IPS-20b (cell line): ENCODE measurements at regions not wholly inside any gene's neighbourhood (a gene's known extent, or its start where the extent isn't known, plus 50 kb on each side); places are given as distances from the start of the nearest gene placed in this dataset.
"Not testable (repeated sequence)": the region's sequence is repeated elsewhere in the genome, so short reads cannot be mapped to it uniquely, and the experiment has no call there.

Experiments used
- H3K27ac ChIP-seq: one replicate; pipeline ENCODE4 v1.5.1; 2013; ENCODE audit warnings: low read length
- H3K27me3 ChIP-seq: 2 replicates; pipeline ENCODE4 v1.6.1; 2013; ENCODE audit warnings: mild to moderate bottlenecking, low read length, inconsistent platforms; ENCODE audit not compliant: insufficient read depth
- H3K36me3 ChIP-seq: 2 replicates; pipeline ENCODE4 v1.6.1; 2013; ENCODE audit warnings: low read depth, mild to moderate bottlenecking, inconsistent platforms, low read length, moderate library complexity; ENCODE audit not compliant: insufficient read depth
- H3K4me1 ChIP-seq: 2 replicates; pipeline ENCODE4 v1.6.1; 2013; ENCODE audit warnings: mild to moderate bottlenecking, control low read depth, inconsistent platforms, low read length, moderate library complexity; ENCODE audit not compliant: insufficient read depth
- H3K4me3 ChIP-seq: 2 replicates; pipeline ENCODE4 v1.5.1; 2013; ENCODE audit warnings: mild to moderate bottlenecking, low read length, inconsistent platforms
- H3K9ac ChIP-seq: 2 replicates; pipeline ENCODE4 v1.6.1; 2013; ENCODE audit warnings: low read depth, mild to moderate bottlenecking, inconsistent platforms, low read length, moderate library complexity
- H3K9me3 ChIP-seq: 2 replicates; pipeline ENCODE4 v1.6.1; 2013; ENCODE audit warnings: mild to moderate bottlenecking, low read depth, low read length, inconsistent platforms; ENCODE audit not compliant: insufficient read depth

DNA sequence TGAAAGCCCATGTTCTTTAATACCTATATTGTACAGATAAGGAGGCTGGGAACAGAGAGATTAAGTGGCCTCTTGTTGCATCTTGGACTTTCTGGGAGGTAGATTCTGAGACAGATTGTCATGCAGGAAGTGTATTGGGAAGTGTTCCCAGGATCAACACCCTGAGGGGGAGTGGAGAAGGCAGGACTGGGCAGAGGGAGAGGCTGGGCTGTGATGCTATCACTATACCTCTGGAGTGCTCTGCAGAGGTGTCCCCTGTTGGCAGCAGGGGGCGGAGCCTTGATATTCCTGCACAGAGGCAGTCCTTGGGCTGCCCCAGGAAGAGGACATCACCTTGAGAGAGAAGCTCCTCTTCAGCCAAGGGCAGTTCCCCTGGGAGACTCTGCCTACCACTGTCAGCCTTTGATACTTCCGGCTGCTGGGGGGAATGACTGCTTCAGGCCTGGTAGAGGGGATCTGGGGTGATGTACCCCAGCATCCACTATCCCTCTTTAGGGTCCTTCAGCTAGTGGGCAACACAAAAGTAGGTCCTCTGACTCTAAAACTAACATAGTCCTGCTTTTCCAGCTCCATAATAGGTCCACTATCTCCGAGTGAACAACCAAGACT lies 97.4 kb upstream of the RNU6-1 start:
- Histone ChIP-seq H3K4me1 (no peaks in the 10 kb centered on the region), H3K9ac (no peak overlapping the region), H3K36me3 (no peaks in the 10 kb centered on the region), H3K27me3 (no peaks in the 10 kb centered on the region), H3K27ac (no peak overlapping the region), H3K4me3 (no peak overlapping the region), H3K9me3 (no peaks in the 10 kb centered on the region)

DNA sequence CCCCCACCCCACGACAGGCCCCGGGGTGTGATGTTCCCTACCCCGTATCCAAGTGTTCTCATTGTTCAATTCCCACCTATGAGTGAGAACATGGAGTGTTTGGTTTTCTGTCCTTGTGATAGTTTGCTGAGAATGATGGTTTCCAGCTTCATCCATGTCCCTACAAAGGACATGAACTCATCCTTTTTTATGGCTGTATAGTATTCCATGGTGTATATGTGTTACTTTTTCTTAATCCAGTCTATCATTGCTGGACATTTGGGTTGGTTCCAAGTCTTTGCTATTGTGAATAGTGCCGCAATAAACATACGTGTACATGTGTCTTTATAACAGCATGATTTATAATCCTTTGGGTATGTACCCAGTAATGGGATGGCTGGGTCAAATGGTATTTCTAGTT lies 99.3 kb upstream of the RNU6-1 start:
- H3K4me1 ChIP-seq, H3K36me3 ChIP-seq, H3K27ac ChIP-seq: not testable (repeated sequence)

DNA sequence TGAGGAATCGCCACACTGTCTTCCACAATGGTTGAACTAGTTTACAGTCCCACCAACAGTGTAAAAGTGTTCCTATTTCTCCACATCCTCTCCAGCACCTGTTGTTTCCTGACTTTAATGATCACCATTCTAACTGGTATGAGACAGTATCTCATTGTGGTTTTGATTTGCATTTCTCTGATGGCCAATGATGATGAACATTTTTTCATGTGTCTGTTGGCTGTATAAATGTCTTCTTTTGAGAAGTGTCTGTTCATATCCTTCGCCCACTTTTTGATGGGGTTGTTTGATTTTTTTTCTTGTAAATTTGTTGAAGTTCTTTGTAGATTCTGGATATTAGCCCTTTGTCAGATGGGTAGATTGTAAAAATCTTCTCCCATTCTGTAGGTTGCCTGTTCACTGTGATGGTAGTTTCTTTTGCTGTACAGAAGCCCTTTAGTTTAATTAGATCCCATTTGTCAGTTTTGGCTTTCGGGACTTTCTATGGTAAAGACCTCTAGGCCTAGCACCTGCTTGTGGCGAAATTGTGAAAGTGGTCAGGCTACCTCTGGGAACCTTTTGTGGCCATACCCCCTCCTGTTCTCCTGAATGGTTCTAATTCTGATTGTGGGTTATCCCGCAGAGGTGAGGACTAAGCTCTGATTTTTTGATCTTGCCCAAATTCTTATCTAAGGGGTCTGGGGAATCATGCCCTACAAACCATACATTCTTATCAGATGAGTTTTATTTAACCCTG lies 99.9 kb upstream of the RNU6-1 start:
- not testable (repeated sequence) for H3K9ac ChIP-seq, H3K36me3 ChIP-seq, H3K4me3 ChIP-seq, H3K27me3 ChIP-seq, H3K9me3 ChIP-seq, H3K27ac ChIP-seq, H3K4me1 ChIP-seq

More for the DNA sequence above, 99.3 kb upstream of the RNU6-1 start:
- H3K27me3 ChIP-seq, H3K4me3 ChIP-seq, H3K9ac ChIP-seq, H3K9me3 ChIP-seq: not testable (repeated sequence)

DNA sequence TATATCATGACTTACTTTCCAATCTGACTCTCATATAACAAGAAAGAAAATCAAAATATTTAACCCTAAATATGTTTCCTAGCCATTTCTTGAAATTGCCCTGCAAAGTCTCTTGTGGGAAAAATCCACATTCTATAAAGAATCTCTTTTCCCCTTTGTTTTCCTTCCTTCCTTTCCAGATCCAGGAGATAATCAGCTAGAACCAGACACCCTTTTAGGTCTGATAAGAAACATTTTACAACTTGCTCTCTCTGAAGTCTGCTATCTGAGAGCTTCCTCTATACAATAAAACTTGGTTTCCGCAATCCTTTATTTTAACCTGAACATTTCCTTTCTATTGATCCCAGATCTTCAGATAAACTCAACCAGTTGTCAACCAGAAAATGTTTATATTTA lies 100.5 kb upstream of the RNU6-1 start:
- Histone ChIP-seq H3K27ac (no peak overlapping the region), H3K4me1 (no peaks in the 10 kb centered on the region), H3K4me3 (no peak overlapping the region), H3K9me3 (no peaks in the 10 kb centered on the region), H3K9ac (no peak overlapping the region), H3K36me3 (no peaks in the 10 kb centered on the region), H3K27me3 (no peaks in the 10 kb centered on the region)

DNA sequence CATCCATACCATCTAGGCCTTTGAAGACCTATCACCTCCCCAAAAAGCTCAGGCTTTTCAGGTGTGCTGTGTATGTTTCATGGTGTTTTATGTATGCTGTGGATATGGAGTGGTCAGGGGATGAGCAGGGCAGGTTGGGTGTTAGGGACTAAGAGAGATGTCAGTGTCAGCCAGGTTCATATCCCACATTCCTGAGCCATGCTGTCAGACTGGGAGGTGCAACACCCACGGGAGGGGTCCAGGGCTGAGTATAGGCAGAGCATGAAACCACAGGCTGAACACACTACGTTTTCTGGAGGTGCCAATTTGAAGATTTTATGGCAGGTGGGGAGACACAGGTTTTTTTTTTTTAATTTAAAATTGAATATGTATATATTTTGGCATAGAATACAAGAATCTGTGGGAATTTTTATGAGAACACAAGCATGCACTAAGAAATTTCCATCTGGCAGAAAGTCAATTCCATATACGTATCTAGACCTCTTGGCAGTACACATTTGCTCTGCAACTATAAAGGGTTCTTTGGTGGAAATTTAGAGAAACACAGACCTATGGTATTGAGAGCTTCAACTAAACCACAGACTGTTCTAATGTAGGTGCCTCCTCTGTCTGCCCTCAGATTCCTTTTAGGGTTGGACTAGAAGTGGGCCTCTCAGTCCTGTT lies 101.9 kb upstream of the RNU6-1 start:
- Histone ChIP-seq H3K9me3 (no peaks in the 10 kb centered on the region), H3K4me1 (peaks cover 8% of the 10 kb centered on the region), H3K27me3 (no peaks in the 10 kb centered on the region), H3K4me3 (no peak overlapping the region), H3K36me3 (no peaks in the 10 kb centered on the region), H3K9ac (no peak overlapping the region), H3K27ac (no peak overlapping the region)

DNA sequence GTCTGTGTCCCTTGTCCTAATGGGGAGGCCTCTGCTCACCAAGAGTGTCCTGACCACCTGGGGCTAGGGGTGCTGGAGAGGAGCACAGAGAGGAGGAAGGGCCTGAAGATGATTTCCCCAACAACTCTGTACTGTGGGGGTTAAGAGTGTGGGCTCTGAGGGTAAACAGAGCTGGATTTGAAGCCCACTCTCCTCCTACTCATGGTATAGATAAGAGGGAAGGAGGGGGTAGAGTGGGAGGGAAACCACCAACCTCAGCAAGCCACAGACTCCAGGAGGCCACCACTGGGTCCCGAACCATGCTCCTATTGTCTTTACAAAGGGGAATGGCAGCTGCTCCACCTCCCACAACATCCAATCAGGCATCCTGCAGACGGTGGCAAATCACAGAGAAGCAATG lies 103.6 kb upstream of the RNU6-1 start:
- H3K4me3 ChIP-seq: no peak overlapping the region
- no peaks in the 10 kb centered on the region for H3K27me3 ChIP-seq
- H3K4me1 ChIP-seq: peaks cover 10% of the 10 kb centered on the region
- no peaks in the 10 kb centered on the region for H3K9me3 ChIP-seq
- no peak overlapping the region for H3K9ac ChIP-seq
- no peak overlapping the region for H3K27ac ChIP-seq
- H3K36me3 ChIP-seq: no peaks in the 10 kb centered on the region

DNA sequence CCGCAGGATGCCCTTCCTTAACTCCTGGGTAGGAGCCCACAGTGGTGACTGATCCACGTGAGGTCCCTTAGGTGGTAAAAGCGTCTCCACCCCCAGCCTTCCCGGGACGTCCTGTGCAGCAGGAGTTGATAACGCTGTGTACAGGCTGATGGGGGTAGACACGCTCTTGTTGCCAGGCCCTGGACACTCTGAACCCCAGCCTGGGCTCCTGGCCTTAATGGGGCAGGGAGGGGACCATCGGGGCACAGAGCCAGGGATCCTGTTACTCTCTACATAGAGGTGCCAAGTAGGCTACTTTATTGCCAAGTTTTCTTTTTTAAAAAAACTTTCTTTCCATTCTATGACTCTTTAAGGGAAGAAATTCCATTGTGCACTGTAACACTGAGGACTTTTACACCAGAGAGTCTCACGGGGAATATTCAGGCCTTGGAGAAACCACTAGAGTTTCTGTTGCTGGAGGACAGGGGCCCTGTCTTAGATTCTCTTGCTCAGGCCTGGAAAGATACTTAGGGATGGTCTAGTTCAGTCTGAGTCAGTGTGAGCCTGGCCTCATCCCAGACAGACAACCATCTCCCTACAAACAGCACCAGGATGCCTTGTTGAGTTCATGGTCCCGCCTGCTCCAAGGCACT lies 104.3 kb upstream of the RNU6-1 start:
- H3K9ac ChIP-seq: no peak overlapping the region
- no peaks in the 10 kb centered on the region for H3K27me3 ChIP-seq
- no peaks in the 10 kb centered on the region for H3K9me3 ChIP-seq
- no peak overlapping the region for H3K27ac ChIP-seq
- peaks cover 10% of the 10 kb centered on the region for H3K4me1 ChIP-seq
- no peak overlapping the region for H3K4me3 ChIP-seq
- no peaks in the 10 kb centered on the region for H3K36me3 ChIP-seq

DNA sequence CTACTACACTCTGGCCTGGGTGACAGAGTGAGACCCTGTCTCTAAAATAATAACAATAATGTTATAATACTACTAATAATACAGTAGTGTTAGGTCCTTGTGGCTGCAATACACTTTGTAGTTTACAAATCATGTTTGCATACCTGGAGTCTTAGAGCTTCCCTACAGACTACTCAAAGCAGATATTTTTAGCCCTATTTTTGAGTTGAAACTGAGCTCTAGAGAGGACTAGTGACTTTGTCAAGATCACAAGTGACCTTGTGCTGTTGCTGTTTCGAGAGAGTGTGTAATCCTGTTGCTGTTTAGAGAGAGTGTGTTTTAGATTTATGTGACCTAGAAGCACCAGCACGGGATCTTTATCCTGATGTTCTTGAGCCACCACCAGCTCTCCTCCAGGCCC lies 105.3 kb upstream of the RNU6-1 start:
- no peaks in the 10 kb centered on the region for H3K27me3 ChIP-seq
- no peaks in the 10 kb centered on the region for H3K36me3 ChIP-seq
- H3K27ac ChIP-seq: no peak overlapping the region
- no peak overlapping the region for H3K9ac ChIP-seq
- no peak overlapping the region for H3K4me3 ChIP-seq
- no peaks in the 10 kb centered on the region for H3K9me3 ChIP-seq
- H3K4me1 ChIP-seq: peaks cover 10% of the 10 kb centered on the region

DNA sequence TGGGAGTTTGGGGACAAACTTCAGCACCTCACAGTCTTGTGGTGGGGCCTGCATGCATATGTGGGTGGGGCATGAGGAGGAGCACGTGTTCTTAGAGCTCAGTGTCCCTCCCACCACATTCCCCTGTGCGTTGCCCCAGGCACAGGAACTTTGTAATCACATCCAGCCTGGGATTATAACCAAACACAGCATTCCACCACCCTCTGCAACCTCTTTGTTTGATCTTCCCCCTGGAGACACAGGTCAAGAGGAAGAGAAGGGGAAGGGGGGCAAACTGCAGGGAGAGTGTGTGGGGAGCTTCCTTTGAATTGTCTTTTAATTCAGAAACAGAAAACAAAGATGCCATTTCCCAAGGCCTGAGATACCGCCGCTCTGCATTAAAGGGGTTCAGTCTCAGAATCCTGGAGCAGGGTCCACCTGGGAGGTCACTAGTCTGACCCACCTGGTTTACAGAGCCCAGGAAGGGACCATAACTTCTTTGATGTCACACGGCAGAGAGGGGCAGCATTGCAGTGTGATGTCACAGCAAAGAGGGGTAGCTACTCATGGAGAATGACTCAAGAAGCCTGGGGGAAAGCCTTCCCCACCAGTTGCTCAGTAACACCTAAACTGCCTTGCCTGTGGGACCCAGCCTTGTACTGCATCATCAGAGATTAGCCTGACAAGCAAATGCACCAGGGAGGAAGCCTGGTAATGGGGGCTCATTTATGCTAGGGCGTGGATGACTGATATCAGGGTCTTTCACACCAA lies 106.3 kb upstream of the RNU6-1 start:
- Histone ChIP-seq H3K36me3 (no peaks in the 10 kb centered on the region), H3K9ac (peak overlapping the region; percentile 14; the same call in 1 of the 2 replicates), H3K27me3 (no peaks in the 10 kb centered on the region), H3K4me1 (peaks cover 10% of the 10 kb centered on the region), H3K27ac (no peak overlapping the region), H3K4me3 (no peak overlapping the region; the same call in 1 of the 2 replicates), H3K9me3 (no peaks in the 10 kb centered on the region)

DNA sequence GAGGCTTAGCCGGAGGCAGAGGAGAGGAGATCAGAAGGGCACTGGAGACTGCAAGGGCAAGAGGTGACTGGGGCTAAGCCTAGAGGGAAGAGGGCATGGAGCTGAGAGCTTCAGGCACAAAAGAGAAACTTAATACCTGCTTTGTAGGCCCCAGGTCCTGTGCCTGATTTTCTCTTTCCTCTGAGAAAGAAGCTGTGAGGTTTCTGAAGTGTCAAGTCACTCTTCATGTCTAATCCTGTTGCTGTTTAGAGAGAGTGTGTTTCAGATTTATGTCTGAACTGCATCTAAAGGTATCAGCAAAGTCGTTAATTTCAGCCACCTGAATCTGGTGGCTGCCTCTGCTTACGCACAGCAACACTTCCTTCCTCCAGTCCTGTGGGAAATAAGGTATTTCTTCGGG lies 106.9 kb upstream of the RNU6-1 start:
- no peak overlapping the region for H3K27ac ChIP-seq

DNA sequence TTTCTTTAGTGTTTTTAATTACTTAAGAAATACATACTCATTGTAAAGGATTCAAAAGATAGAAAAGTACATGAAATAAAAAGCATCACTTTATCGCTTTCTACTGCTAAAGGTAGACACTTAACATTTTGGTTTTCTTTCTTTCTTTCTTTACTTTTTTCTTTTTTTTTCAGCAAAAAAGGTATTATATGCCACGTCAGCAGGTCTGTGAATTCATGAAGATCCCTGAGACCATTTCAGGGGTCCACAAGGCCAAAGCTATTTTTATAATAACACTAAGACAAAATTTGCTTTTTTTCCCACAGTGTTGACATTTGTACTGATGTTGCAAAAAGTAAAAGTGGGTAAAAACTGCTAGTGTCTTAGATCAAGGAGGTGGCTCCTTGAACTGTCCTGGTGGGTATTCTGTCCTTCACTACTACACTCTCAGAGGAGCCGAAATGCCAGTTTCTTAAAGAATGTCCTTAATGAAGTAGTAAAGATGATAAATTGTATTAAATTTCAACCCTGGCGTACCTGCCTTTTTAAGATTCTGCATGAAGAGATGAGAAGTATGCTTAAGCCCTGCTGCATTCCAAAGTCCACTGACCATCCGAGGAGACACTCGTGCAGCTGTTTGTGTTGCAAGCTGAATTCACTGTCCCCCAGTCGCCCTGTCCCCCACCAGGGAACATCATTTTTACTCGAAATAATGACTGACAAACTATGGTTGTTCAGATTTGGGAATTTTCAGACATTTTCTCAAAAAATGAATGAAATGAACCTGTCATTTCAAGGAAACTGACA lies 106.7 kb upstream of the PIAS1 start:
- Histone ChIP-seq H3K36me3 (no peaks in the 10 kb centered on the region), H3K9ac (no peak overlapping the region), H3K9me3 (no peaks in the 10 kb centered on the region), H3K27ac (no peak overlapping the region), H3K27me3 (no peaks in the 10 kb centered on the region), H3K4me3 (no peak overlapping the region), H3K4me1 (peaks cover 10% of the 10 kb centered on the region)

More for the DNA sequence above, 106.9 kb upstream of the RNU6-1 start:
- H3K27me3 ChIP-seq: no peaks in the 10 kb centered on the region
- H3K9me3 ChIP-seq: no peaks in the 10 kb centered on the region
- no peaks in the 10 kb centered on the region for H3K36me3 ChIP-seq
- no peak overlapping the region for H3K4me3 ChIP-seq
- peaks cover 10% of the 10 kb centered on the region for H3K4me1 ChIP-seq
- peak overlapping the region; percentile 14; the same call in 1 of the 2 replicates for H3K9ac ChIP-seq
